Stimulated activated CD4-positive, alpha-beta T cell treated with anti-CD3 and anti-CD28 coated beads, Interleukin-12 subunit alpha, Interleukin-12 subunit beta, amount 100 ng/mL, for 4 hours (primary cell): ENCODE measurements at regions not wholly inside any gene's neighbourhood (a gene's known extent, or its start where the extent isn't known, plus 50 kb on each side); places are given as distances from the start of the nearest gene placed in this dataset.
"Not testable (repeated sequence)": the region's sequence is repeated elsewhere in the genome, so short reads cannot be mapped to it uniquely, and the experiment has no call there.

Source experiments
- DNase-seq: peaks from one replicate; pipeline ENCODE4 v3.0.0-alpha.2; 2020

- DNase-seq = no peak
Measured at GRCh38 chr3:102038477-102039142, 189.3 kb downstream of the NFKBIZ start.

- DNase-seq = not testable (repeated sequence)
Measured at GRCh38 chr3:102040144-102040543, 190.8 kb downstream of the NFKBIZ start.

GRCh38 chr3:102053375-102053989 lies 204.2 kb downstream of the NFKBIZ start:
- no peak for DNase-seq

- DNase-seq = no peak
Measured at GRCh38 chr3:102054543-102055080, 205.3 kb downstream of the NFKBIZ start.

GRCh38 chr3:102057781-102058421 lies 208.6 kb downstream of the NFKBIZ start:
- no peak for DNase-seq

GRCh38 chr3:102059145-102059943 lies 210.0 kb downstream of the NFKBIZ start:
- DNase-seq = no peak

GRCh38 chr3:102060814-102061213 lies 211.5 kb downstream of the NFKBIZ start:
- no peak for DNase-seq

- DNase-seq = no peak
Measured at GRCh38 chr3:102063572-102063971, 214.3 kb downstream of the NFKBIZ start.

GRCh38 chr3:102066470-102066869 lies 217.2 kb downstream of the NFKBIZ start:
- no peak for DNase-seq

- DNase-seq = no peak
Measured at GRCh38 chr3:102068327-102068726, 219.0 kb downstream of the NFKBIZ start.

GRCh38 chr3:102068736-102069135 lies 219.4 kb downstream of the NFKBIZ start:
- DNase-seq = no peak

- no peak for DNase-seq
Measured at GRCh38 chr3:102069211-102069662, 219.9 kb downstream of the NFKBIZ start.

GRCh38 chr3:102074946-102075345 lies 225.6 kb downstream of the NFKBIZ start:
- no peak for DNase-seq

GRCh38 chr3:102078401-102078800 lies 229.1 kb downstream of the NFKBIZ start:
- no peak for DNase-seq

- no peak for DNase-seq
Measured at GRCh38 chr3:102078854-102079808, 229.8 kb downstream of the NFKBIZ start.

GRCh38 chr3:102079809-102080197 lies 230.5 kb downstream of the NFKBIZ start:
- DNase-seq = no peak

GRCh38 chr3:102081572-102082289 lies 232.4 kb downstream of the NFKBIZ start:
- no peak for DNase-seq

- no peak for DNase-seq
Measured at GRCh38 chr3:102083473-102083872, 234.2 kb downstream of the NFKBIZ start.

GRCh38 chr3:102084006-102084405 lies 234.7 kb downstream of the NFKBIZ start:
- no peak for DNase-seq

- DNase-seq = no peak
Measured at GRCh38 chr3:102084704-102085103, 235.4 kb downstream of the NFKBIZ start.
